HUES64 (cell line): ENCODE measurements at regions not wholly inside any gene's neighbourhood (a gene's known extent, or its start where the extent isn't known, plus 50 kb on each side); places are given as distances from the start of the nearest gene placed in this dataset.

Experiments
- H3K27ac ChIP-seq: 2 replicates; pipeline ENCODE4 v1.7.0; 2013; ENCODE audit warnings: low read depth, low read length, inconsistent platforms
- H3K27me3 ChIP-seq: 2 replicates; pipeline ENCODE4 v1.6.1; 2013; ENCODE audit warnings: mild to moderate bottlenecking, low read length; ENCODE audit not compliant: insufficient read depth
- H3K36me3 ChIP-seq: 2 replicates; pipeline ENCODE4 v1.6.1; 2013; ENCODE audit warnings: mild to moderate bottlenecking, low read length; ENCODE audit not compliant: insufficient read depth
- H3K4me1 ChIP-seq: 2 replicates; pipeline ENCODE4 v1.6.1; 2013; ENCODE audit warnings: mild to moderate bottlenecking, low read length, moderate library complexity; ENCODE audit not compliant: insufficient read depth
- H3K4me3 ChIP-seq: 2 replicates; pipeline ENCODE4 v1.5.1; 2013; ENCODE audit warnings: mild to moderate bottlenecking, low read length, moderate library complexity
- H3K9ac ChIP-seq: 2 replicates; pipeline ENCODE4 v1.6.1; 2013; ENCODE audit warnings: mild to moderate bottlenecking, low read depth, low read length
- H3K9me3 ChIP-seq: 2 replicates; pipeline ENCODE4 v1.6.1; 2013; ENCODE audit warnings: low read depth, low read length; ENCODE audit not compliant: insufficient read depth
- WGBS: fragments of 150-250, 120-280 bp; methylation state at CpG from one replicate; pipeline ENCODE4 v1.1.7; 2013; ENCODE audit warnings: missing lambda C conversion rate; 5-methylcytosine and 5-hydroxymethylcytosine counted together

DNA sequence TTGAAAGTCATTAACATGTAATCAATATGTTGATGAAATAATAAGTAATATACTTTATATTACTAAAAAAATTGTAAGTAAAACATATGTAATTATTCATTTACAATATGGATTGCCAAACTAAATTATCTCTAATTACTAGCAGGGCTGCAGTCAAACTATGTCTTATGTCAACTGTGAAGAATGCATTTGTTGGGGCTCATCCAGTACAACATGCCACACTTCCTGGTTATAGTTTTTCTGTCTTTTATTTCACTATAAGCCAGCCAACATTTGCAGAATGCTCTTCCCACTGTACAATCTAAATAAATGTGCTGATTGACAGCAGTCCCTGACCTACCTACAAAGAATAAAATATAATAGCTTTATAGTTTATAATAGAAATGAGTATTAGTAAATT lies 975.4 kb upstream of the NDST4 start:
- Histone ChIP-seq H3K36me3 (no peaks in the 10 kb centered on the region), H3K4me3 (no peak overlapping the region)

DNA sequence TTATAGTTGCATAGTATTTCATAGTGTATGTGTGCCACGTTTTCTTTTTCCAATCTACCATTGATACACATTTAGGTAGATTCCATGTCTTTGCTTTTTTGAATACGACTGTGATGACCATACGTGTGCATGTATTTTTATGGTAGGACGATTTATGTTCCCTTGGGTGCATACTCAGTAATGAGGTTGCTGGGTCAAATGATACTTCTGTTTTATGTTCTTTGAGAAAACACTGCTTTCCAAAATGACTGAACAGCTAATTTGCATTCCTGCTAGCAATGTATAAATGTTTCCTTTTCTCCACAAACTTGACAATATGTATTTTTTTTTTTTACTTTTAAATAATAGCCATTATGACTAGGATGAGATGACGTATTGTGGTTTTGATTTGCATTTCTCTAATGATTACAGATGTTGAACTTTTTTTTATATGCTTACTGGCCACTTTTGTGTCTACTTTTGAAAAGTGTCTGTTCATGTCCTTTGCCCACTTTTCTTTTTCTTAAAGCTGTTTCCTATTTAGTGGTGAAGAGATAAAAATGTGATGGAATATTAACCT lies 969.5 kb upstream of the NDST4 start:
- Histone ChIP-seq H3K9me3 (no peaks in the 10 kb centered on the region), H3K9ac (no peak overlapping the region), H3K4me3 (no peak overlapping the region), H3K27ac (no peak overlapping the region), H3K27me3 (no peaks in the 10 kb centered on the region), H3K4me1 (no peaks in the 10 kb centered on the region), H3K36me3 (no peaks in the 10 kb centered on the region)
- 95% methylated on average over 4 of the region's 5 CpGs for WGBS

More for the DNA sequence above, 975.4 kb upstream of the NDST4 start:
- Histone ChIP-seq H3K9ac (no peak overlapping the region), H3K4me1 (no peaks in the 10 kb centered on the region), H3K27ac (no peak overlapping the region), H3K9me3 (no peaks in the 10 kb centered on the region), H3K27me3 (no peaks in the 10 kb centered on the region)

DNA sequence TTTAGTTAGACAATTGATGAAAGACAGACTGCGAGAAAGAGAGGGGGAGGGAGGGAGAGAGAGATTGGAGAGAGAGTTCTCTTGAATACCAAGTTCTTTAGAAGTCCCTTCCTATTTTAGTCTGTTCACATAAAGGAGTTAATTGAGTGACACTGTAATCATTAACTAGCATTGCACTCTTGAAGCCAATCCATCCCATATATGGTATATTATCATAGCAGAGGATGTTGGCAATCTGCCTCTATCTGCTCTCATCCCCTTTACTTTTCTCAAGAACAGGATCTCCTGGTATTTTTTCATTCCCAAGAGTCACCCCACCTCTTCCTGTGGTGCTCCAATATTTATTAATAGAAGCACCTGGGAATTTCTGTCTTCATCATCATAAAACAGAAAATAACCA lies 959.6 kb upstream of the NDST4 start:
- no peak overlapping the region for H3K9ac ChIP-seq

DNA sequence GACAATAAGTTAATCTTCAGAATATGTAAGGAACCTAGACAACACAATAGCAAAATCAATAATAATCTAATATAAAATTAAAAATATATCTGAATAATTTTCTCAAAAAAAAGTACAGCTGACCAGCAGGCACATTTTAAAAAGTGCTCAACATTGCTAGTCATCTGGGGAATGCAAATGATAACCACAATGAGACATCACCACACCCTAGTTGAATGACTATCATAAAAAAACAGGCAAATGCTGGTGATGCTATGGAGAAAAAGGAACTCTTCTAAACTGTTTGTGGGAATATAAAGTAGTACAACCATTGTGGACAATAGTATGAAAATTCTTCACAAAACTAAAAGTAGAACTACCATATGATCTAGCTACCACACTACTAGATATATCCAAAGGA lies 956.9 kb upstream of the NDST4 start:
- H3K4me1 ChIP-seq = no peaks in the 10 kb centered on the region
- H3K4me3 ChIP-seq = no peak overlapping the region
- H3K27me3 ChIP-seq = no peaks in the 10 kb centered on the region

More for the DNA sequence above, 959.6 kb upstream of the NDST4 start:
- Histone ChIP-seq H3K4me1 (no peaks in the 10 kb centered on the region), H3K36me3 (no peaks in the 10 kb centered on the region), H3K9me3 (no peaks in the 10 kb centered on the region), H3K27ac (no peak overlapping the region), H3K27me3 (no peaks in the 10 kb centered on the region), H3K4me3 (no peak overlapping the region)
- WGBS = 90% methylated on average over 1 of the region's 1 CpG

DNA sequence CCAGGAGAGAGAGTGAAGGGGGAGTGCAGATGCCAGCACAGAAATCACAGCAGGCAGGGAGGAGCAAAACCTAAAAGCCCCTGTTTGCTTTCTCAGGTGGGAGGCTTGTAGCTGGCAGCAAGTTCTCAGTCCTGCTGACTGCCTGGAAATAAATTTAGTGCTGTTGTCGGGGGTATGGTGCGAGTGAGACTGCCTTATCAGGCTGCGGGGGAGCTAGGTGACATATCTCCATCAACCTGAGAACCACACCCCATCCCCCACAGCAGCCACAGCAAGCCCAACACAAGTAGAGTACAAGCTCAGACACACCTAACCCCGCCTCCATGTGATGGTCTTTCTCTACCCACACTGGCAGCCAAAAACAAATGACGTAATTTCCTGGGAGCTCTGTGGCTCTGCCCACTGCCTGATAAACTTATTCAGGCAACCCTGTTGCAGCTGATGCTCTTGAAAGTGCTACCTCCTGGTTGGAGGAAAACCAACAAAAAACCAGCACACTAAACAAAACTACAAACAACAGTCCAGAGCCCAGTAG lies 953.4 kb upstream of the NDST4 start:
- Histone ChIP-seq H3K27ac (no peak overlapping the region), H3K27me3 (no peaks in the 10 kb centered on the region), H3K4me1 (no peaks in the 10 kb centered on the region), H3K36me3 (no peaks in the 10 kb centered on the region), H3K4me3 (no peak overlapping the region), H3K9ac (no peak overlapping the region), H3K9me3 (no peaks in the 10 kb centered on the region)
- WGBS = 89% methylated on average over 5 of the region's 5 CpGs

More for the DNA sequence above, 956.9 kb upstream of the NDST4 start:
- H3K9ac ChIP-seq = no peak overlapping the region
- no peaks in the 10 kb centered on the region for H3K9me3 ChIP-seq
- no peaks in the 10 kb centered on the region for H3K36me3 ChIP-seq
- H3K27ac ChIP-seq = no peak overlapping the region

DNA sequence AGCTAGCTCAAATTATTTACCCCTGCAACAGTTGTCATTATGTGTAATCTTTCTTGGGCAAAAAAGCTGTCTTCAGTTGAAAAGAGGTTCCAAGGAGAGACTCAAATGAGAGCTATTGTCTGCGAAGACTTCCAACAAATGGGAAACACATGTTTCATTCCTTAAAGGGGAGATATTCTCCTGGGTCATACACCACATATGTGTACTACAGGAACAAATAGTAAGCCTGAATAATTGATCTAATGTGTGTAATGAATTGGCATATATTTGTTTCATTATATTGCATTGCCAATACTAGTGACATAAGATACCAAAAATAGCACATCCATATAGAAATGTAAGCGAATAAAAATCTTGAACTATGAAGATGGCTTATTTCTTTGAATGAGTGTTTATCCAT lies 950.9 kb upstream of the NDST4 start:
- 94% methylated on average over 1 of the region's 2 CpGs for WGBS
- H3K27me3 ChIP-seq = no peaks in the 10 kb centered on the region
- H3K9me3 ChIP-seq = no peaks in the 10 kb centered on the region
- H3K4me1 ChIP-seq = no peaks in the 10 kb centered on the region
- no peak overlapping the region for H3K4me3 ChIP-seq
- no peaks in the 10 kb centered on the region for H3K36me3 ChIP-seq
- no peak overlapping the region for H3K9ac ChIP-seq
- no peak overlapping the region for H3K27ac ChIP-seq

DNA sequence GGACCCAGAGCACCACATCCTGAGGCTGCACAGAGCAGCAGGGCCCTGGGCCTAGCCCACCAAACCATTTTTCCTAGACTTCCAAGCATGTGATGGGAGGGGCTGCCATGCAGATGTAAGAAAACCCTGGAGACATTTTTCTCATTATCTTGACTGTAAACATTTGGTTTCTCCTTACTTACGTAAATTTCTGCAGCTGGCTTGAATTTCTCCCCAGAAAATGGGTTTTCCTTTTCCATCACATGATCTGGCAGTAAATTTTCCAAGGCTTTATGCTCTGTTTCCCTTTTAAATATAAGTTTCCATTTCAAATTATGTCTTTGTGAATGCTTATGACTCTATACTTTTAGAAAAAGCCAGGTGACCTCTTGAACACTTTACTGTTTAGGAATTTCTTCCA lies 945.9 kb upstream of the NDST4 start:
- Histone ChIP-seq H3K4me3 (no peak overlapping the region), H3K36me3 (no peaks in the 10 kb centered on the region), H3K9ac (no peak overlapping the region), H3K27ac (no peak overlapping the region), H3K27me3 (no peaks in the 10 kb centered on the region), H3K9me3 (no peaks in the 10 kb centered on the region; the same call in 1 of the 2 replicates), H3K4me1 (no peaks in the 10 kb centered on the region)
- 93% methylated on average over 1 of the region's 1 CpG for WGBS

DNA sequence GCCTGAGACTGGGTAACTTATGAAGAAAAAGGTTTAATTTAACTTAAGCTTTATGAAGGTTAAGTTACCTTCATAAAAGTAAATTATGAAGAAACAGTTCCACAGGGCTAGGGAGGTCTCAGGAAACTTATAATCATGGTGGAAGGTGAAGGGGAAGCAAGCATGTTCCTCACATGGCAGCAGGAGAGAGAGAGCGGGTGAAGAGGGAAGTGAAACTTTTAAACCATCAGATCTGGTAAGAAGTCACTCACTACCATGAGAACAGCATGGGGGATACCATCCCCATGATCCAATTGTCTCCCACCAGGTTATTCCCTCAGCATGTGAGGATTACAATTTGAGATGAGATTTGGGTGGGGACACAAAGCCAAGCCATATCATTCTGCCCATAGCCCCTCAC lies 944.7 kb upstream of the NDST4 start:
- no peaks in the 10 kb centered on the region for H3K27me3 ChIP-seq

DNA sequence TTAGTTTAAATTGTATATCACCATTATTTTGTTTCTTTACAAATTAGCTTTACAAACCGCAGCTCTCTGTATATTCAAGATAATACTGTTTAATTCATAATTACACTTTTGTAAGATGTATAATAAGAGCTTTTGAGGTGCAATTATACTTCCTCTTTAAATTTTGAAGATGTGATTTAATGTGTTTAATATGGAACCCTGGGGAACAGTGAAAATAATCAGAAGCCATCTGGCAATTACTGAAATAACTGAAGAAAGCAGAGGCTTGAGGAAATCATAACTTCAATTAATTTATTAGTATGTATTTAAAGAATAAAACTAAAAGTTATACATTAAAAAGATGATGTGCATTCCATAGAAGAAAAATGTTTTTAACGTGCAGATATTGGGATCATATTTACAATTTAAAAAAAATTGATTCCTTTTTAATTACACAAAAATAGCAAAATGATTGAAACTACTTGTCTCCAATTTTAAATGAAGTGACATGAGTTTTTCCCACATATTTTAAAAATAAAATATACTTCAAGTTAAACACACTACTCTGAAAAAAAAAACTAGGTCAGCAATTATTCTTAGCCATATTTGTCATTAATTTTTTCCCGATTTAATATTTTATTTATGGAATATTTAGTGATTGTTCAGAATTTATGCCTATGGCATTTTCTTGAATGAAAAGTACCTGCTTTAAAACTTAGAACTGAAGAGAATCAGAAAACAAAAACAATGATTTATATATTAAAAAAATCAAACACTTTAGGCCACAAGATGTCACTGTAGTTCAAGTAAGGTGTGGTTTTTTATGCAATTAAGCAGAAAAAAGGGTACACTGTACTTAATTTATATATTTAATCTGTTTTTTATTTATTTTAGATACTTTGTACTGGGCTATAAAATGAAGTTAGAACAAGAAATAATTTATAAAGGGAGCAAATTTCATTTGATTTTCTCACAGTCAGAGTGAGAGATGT lies 942.7 kb upstream of the NDST4 start:
- Histone ChIP-seq H3K4me1 (no peaks in the 10 kb centered on the region), H3K9me3 (no peaks in the 10 kb centered on the region; the same call in 1 of the 2 replicates), H3K9ac (no peak overlapping the region), H3K27me3 (no peaks in the 10 kb centered on the region), H3K4me3 (no peak overlapping the region), H3K36me3 (no peaks in the 10 kb centered on the region), H3K27ac (no peak overlapping the region)
- no CpG with 5 or more reads among the region's 3 CpGs for WGBS

More for the DNA sequence above, 944.7 kb upstream of the NDST4 start:
- no peak overlapping the region for H3K4me3 ChIP-seq
- no peak overlapping the region for H3K9ac ChIP-seq
- WGBS = 90% methylated on average over 1 of the region's 1 CpG
- H3K4me1 ChIP-seq = no peaks in the 10 kb centered on the region
- H3K36me3 ChIP-seq = no peaks in the 10 kb centered on the region
- no peak overlapping the region for H3K27ac ChIP-seq
- no peaks in the 10 kb centered on the region; the same call in 1 of the 2 replicates for H3K9me3 ChIP-seq

DNA sequence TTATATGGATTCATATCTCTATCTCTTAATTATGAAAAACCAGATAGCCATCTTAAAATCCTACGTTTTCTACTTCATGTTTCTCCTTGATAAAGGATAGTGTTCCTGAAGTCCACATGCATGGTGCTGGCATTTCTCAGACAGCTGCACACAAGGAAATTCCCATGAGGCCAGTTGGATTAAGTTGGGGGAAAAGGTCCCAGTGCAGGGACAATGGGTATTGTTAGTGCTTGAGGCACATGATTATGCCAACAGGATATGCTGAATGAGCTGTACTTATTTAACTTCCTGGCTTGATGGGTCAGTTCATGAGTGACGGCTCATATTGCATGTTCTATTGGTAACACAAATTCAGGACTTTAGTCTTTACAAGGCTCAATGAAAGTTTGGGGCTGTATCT lies 913.9 kb upstream of the NDST4 start:
- no peak overlapping the region for H3K27ac ChIP-seq
- H3K4me1 ChIP-seq = no peaks in the 10 kb centered on the region
- H3K9me3 ChIP-seq = peaks cover 2% of the 10 kb centered on the region; the same call in 1 of the 2 replicates
- H3K9ac ChIP-seq = no peak overlapping the region
- H3K27me3 ChIP-seq = no peaks in the 10 kb centered on the region
- no peaks in the 10 kb centered on the region for H3K36me3 ChIP-seq
- no peak overlapping the region for H3K4me3 ChIP-seq
- 96% methylated on average over 2 of the region's 2 CpGs for WGBS

DNA sequence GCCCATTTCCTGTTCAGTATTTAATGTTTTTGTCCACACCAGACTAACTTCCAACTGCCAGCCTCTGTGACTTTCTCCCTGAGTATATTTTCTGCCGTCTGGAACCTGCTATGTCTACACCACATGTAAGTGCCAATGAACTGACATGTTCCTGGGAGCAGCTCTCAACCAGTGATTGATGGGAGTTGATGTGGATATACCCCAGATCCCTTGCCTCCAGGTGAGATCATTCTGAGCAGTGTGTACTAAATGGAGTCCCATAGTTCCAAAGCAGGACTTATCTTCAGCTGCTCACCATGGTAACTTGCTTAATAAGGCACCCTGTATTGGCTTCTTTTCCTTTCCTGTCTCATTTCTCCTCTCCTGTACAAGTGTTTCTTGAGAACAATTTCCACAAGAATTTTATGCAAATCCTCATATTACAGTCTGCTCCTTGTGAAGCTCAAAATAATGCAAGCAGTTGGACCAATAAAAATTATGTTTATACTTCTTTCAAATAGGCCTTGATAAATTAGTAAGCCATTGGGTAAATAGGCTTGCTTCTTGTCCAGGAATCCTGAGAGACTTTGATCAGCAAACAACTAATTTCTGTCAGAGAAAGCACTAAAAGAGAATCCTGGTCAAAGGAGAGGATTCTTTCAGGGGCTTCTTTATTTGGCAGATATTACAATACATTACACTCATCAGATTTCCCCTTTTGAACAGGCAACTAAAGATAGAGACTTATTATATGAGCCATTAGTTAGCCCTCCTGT lies 911.7 kb upstream of the NDST4 start:
- Histone ChIP-seq H3K36me3 (no peaks in the 10 kb centered on the region), H3K9me3 (peaks cover 17% of the 10 kb centered on the region), H3K27me3 (no peaks in the 10 kb centered on the region), H3K27ac (no peak overlapping the region), H3K4me1 (no peaks in the 10 kb centered on the region), H3K9ac (no peak overlapping the region), H3K4me3 (no peak overlapping the region)
- 90% methylated on average over 1 of the region's 1 CpG for WGBS
